Large intestine (tissue), 3 donors: ENCODE measurements at regions not wholly inside any gene's neighbourhood (a gene's known extent, or its start where the extent isn't known, plus 50 kb on each side); places are given as distances from the start of the nearest gene placed in this dataset.
"Not testable (repeated sequence)": the region's sequence is repeated elsewhere in the genome, so short reads cannot be mapped to it uniquely, and the experiment has no call there.

ENCODE experiments used
- DNase-seq, 2 donors: peaks; one replicate each; pipeline versions ENCODE4 v3.0.0 to v3.0.0-alpha.2; 2013
- H3K27ac ChIP-seq: one replicate; pipeline ENCODE4 v1.5.1; 2013; ENCODE audit warnings: low read length
- H3K27me3 ChIP-seq: 2 replicates; pipeline ENCODE4 v1.6.1; 2013; ENCODE audit warnings: low read length; ENCODE audit not compliant: control insufficient read depth, insufficient read depth
- H3K36me3 ChIP-seq: 2 replicates; pipeline ENCODE4 v1.6.1; 2013; ENCODE audit warnings: low read length; ENCODE audit not compliant: control insufficient read depth, insufficient read depth
- H3K4me1 ChIP-seq: one replicate; pipeline ENCODE4 v1.6.1; 2013; ENCODE audit warnings: low read length; ENCODE audit not compliant: control insufficient read depth, insufficient read depth
- H3K4me3 ChIP-seq: one replicate; pipeline ENCODE4 v1.5.1; 2013; ENCODE audit warnings: low read length
- H3K9me3 ChIP-seq: one replicate; pipeline ENCODE4 v1.6.1; 2013; ENCODE audit warnings: mild to moderate bottlenecking, low read depth, low read length, moderate library complexity; ENCODE audit not compliant: control insufficient read depth
- WGBS: methylation state at CpG from one replicate; pipeline ENCODE4 v1.1.5; 2013; ENCODE audit warnings: low lambda C conversion rate; ENCODE audit not compliant: insufficient coverage; 5-methylcytosine and 5-hydroxymethylcytosine counted together

DNA sequence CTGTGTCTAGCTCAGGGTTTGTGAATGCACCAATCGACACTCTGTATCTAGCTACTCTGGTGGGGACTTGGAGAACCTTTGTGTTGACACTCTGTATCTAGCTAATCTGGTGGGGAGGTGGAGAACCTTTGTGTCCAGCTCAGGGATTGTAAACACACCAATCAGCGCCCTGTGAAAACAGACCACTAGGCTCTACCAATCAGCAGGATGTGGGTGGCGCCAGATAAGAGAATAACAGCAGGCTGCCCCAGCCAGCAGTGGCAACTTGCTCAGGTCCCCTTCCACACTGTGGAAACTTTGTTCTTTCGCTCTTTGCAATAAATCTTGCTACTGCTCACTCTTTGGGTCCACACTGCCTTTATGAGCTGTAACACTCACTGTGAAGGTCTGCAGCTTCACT lies 151.3 kb upstream of the LRIG1 start:
- WGBS: no CpG with 5 or more reads among the region's 4 CpGs
- not testable (repeated sequence) for H3K4me1 ChIP-seq, H3K27me3 ChIP-seq, H3K4me3 ChIP-seq, DNase-seq, H3K9me3 ChIP-seq, H3K36me3 ChIP-seq, H3K27ac ChIP-seq

DNA sequence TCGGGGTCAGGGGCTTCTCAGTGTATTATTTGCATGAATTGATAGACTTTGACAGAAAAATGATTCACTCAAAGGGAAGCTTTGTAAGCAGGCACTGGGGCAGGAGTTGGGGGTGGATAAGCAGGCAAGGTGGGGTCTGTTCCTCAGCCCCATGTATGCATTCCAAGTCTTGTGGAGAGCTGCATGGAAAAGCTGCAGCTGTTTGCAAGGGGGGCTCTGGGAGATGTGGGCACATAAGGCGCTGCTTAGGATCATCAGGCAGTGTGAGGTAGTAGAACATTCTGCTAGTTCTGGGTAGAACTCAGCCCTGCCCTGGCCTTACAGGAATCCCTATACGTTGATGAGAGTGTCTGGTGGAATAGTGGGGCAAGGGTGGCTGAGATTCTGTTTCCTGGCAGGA lies 154.2 kb upstream of the LRIG1 start:
- Histone ChIP-seq H3K27me3 (no peaks in the 10 kb centered on the region), H3K36me3 (no peaks in the 10 kb centered on the region), H3K4me1 (peaks cover 4% of the 10 kb centered on the region), H3K27ac (no peak overlapping the region), H3K4me3 (no peak overlapping the region), H3K9me3 (no peaks in the 10 kb centered on the region)
- DNase-seq: no peak
- no CpG with 5 or more reads among the region's 3 CpGs for WGBS

- no peaks in the 10 kb centered on the region for H3K27me3 ChIP-seq
- H3K4me3 ChIP-seq: no peak overlapping the region
- 85% methylated on average over 2 of the region's 8 CpGs for WGBS
- H3K36me3 ChIP-seq: no peaks in the 10 kb centered on the region
- DNase-seq: no peak
- H3K4me1 ChIP-seq: peaks cover 4% of the 10 kb centered on the region
- H3K27ac ChIP-seq: no peak overlapping the region
- H3K9me3 ChIP-seq: no peaks in the 10 kb centered on the region
These were observed 154.8 kb upstream of the LRIG1 start for GRCh38 chr3:66655671-66656070.

DNA sequence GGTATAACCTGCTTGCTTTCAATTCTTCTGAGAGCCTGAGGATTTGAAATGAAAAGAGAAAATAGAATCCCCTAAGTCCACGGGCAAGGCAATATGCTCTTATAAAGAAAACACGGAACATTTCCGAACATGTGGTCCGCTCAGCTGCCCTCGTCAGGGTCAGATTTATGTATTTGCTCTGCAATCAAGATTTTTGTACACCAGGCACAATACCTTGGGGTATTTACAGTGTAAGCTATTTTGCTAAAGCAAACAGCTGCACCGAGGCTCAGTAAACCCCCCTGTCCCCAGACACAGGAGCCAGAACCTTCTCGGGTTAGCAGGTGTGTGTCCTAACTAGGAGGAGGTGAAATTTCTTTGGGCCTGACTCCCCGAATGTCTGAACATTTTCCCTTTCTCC lies 155.8 kb upstream of the LRIG1 start:
- Histone ChIP-seq H3K27me3 (no peaks in the 10 kb centered on the region), H3K4me3 (no peak overlapping the region), H3K27ac (no peak overlapping the region), H3K9me3 (peaks cover 2% of the 10 kb centered on the region), H3K4me1 (peaks cover 4% of the 10 kb centered on the region), H3K36me3 (no peaks in the 10 kb centered on the region)
- DNase-seq: no peak
- WGBS: no CpG with 5 or more reads among the region's 8 CpGs

GRCh38 chr3:66659056-66659455 lies 158.2 kb upstream of the LRIG1 start:
- no peak overlapping the region for H3K4me3 ChIP-seq
- no peaks in the 10 kb centered on the region for H3K27me3 ChIP-seq
- peaks cover 2% of the 10 kb centered on the region for H3K9me3 ChIP-seq
- H3K27ac ChIP-seq: no peak overlapping the region
- DNase-seq: no peak
- no peaks in the 10 kb centered on the region for H3K36me3 ChIP-seq
- 100% methylated on average over 1 of the region's 1 CpG for WGBS
- peaks cover 4% of the 10 kb centered on the region for H3K4me1 ChIP-seq

DNA sequence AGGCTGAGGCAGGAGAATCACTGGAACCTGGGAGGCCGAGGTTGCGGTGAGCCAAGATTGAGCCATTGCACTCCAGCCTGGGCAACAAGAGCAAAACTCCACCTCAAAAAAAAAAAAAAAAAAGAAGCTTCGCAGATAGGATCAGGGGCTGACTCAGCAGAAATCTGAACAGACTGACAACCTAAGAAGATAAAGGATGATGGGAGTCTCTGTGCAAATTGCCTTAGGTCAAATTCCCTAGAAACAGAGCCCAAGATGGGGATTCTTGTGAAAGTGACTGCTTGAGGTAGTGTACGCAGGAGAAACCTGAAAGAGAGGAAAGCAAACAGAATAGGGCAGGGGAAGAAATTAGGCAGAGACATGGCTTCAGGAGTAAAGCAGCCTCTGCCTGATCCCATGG lies 160.8 kb upstream of the LRIG1 start:
- 50% methylated on average over 1 of the region's 4 CpGs for WGBS
- no peak overlapping the region for H3K4me3 ChIP-seq
- H3K36me3 ChIP-seq: no peaks in the 10 kb centered on the region

GRCh38 chr3:66662894-66663293 lies 162.1 kb upstream of the LRIG1 start:
- H3K9me3 ChIP-seq: peaks cover 2% of the 10 kb centered on the region
- H3K27ac ChIP-seq: no peak overlapping the region
- H3K4me3 ChIP-seq: no peak overlapping the region
- WGBS: 100% methylated on average over 1 of the region's 6 CpGs
- DNase-seq: no peak
- no peaks in the 10 kb centered on the region for H3K27me3 ChIP-seq
- H3K36me3 ChIP-seq: no peaks in the 10 kb centered on the region
- peaks cover 37% of the 10 kb centered on the region for H3K4me1 ChIP-seq

More for the DNA sequence above, 160.8 kb upstream of the LRIG1 start:
- DNase-seq: peak in 1 of 2 donors; percentile 35
- peaks cover 25% of the 10 kb centered on the region for H3K4me1 ChIP-seq
- H3K27me3 ChIP-seq: no peaks in the 10 kb centered on the region
- H3K9me3 ChIP-seq: peaks cover 2% of the 10 kb centered on the region
- H3K27ac ChIP-seq: no peak overlapping the region

- peaks cover 36% of the 10 kb centered on the region for H3K4me1 ChIP-seq
- H3K9me3 ChIP-seq: peaks cover 2% of the 10 kb centered on the region
- DNase-seq: peak; percentile 32 to 56
- no peaks in the 10 kb centered on the region for H3K27me3 ChIP-seq
- no peaks in the 10 kb centered on the region for H3K36me3 ChIP-seq
- WGBS: no CpG with 5 or more reads among the region's 5 CpGs
- no peak overlapping the region for H3K4me3 ChIP-seq
- H3K27ac ChIP-seq: peak overlapping the region; percentile 39
These were observed 164.3 kb upstream of the LRIG1 start for GRCh38 chr3:66665021-66665695.

- H3K36me3 ChIP-seq: no peaks in the 10 kb centered on the region
- H3K27ac ChIP-seq: peak overlapping the region; percentile 75
- DNase-seq: no peak
These were observed 165.5 kb upstream of the LRIG1 start for GRCh38 chr3:66666362-66666761.

GRCh38 chr3:66667263-66667662 lies 166.4 kb upstream of the LRIG1 start:
- Histone ChIP-seq H3K27me3 (no peaks in the 10 kb centered on the region), H3K4me3 (no peak overlapping the region), H3K9me3 (no peaks in the 10 kb centered on the region), H3K27ac (peak overlapping the region; percentile 75), H3K4me1 (peaks cover 36% of the 10 kb centered on the region), H3K36me3 (no peaks in the 10 kb centered on the region)
- WGBS: no CpG with 5 or more reads among the region's 1 CpG
- peak; percentile 44 to 67 for DNase-seq

More at GRCh38 chr3:66666362-66666761, 165.5 kb upstream of the LRIG1 start:
- Histone ChIP-seq H3K4me1 (peaks cover 36% of the 10 kb centered on the region), H3K27me3 (no peaks in the 10 kb centered on the region), H3K9me3 (peaks cover under 1% of the 10 kb centered on the region), H3K4me3 (no peak overlapping the region)

GRCh38 chr3:66671291-66671690 lies 170.5 kb upstream of the LRIG1 start:
- no peak overlapping the region for H3K4me3 ChIP-seq
- H3K9me3 ChIP-seq: no peaks in the 10 kb centered on the region
- H3K4me1 ChIP-seq: peaks cover 15% of the 10 kb centered on the region
- H3K36me3 ChIP-seq: no peaks in the 10 kb centered on the region
- no peak overlapping the region for H3K27ac ChIP-seq
- H3K27me3 ChIP-seq: no peaks in the 10 kb centered on the region
- DNase-seq: no peak
- WGBS: no CpG with 5 or more reads among the region's 1 CpG
